ENCODE measurements at regions not wholly inside any gene's neighbourhood (a gene's known extent, or its start where the extent isn't known, plus 50 kb on each side); places are given as distances from the start of the nearest gene placed in this dataset.

GRCh38 chr21:27639286-27639685 is 672.4 kb upstream of the ADAMTS5 start:
- no peak for DNase-seq
- Mint-ChIP-seq H3K36me3 (ENCODE audit: low read depth) (peaks cover 5% of the 10 kb centered on the region), H3K9me3 (peaks cover 4% of the 10 kb centered on the region), H3K4me1 (no peaks in the 10 kb centered on the region), H3K27ac (no peak overlapping the region), H3K27me3 (ENCODE audit: insufficient read depth) (no peaks in the 10 kb centered on the region), H3K4me3 (no peak overlapping the region)
- Histone ChIP-seq H3K4me3 (ENCODE audit: low read length) (no peak overlapping the region), H3K27ac (ENCODE audit: low read depth, low read length) (no peak overlapping the region), H3K27me3 (ENCODE audit: control insufficient read depth, insufficient read depth, low read length, poor library complexity, severe bottlenecking) (no peaks in the 10 kb centered on the region), H3K9ac (ENCODE audit: extremely low read depth, low read length, poor library complexity, severe bottlenecking) (no peak overlapping the region), H3K36me3 (ENCODE audit: control insufficient read depth, insufficient read depth, low read length) (no peaks in the 10 kb centered on the region), H3K4me1 (ENCODE audit: control insufficient read depth, insufficient read depth, low read length) (no peaks in the 10 kb centered on the region), H3K9me3 (ENCODE audit: control insufficient read depth, low read length) (peaks cover 7% of the 10 kb centered on the region)
- no peak for TF ChIP-seq CTCF (conservative IDR thresholded peaks at IDR 0.05)

GRCh38 chr21:27636656-27637055 is 669.8 kb upstream of the ADAMTS5 start:
- Histone ChIP-seq H3K4me3 (ENCODE audit: low read length) (no peak overlapping the region), H3K36me3 (ENCODE audit: control insufficient read depth, insufficient read depth, low read length) (no peaks in the 10 kb centered on the region), H3K4me1 (ENCODE audit: control insufficient read depth, insufficient read depth, low read length) (no peaks in the 10 kb centered on the region), H3K9ac (ENCODE audit: extremely low read depth, low read length, poor library complexity, severe bottlenecking) (no peak overlapping the region), H3K27me3 (ENCODE audit: control insufficient read depth, insufficient read depth, low read length, poor library complexity, severe bottlenecking) (no peaks in the 10 kb centered on the region), H3K9me3 (ENCODE audit: control insufficient read depth, low read length) (no peaks in the 10 kb centered on the region), H3K27ac (ENCODE audit: low read depth, low read length) (no peak overlapping the region)
- Mint-ChIP-seq H3K27me3 (ENCODE audit: insufficient read depth) (no peaks in the 10 kb centered on the region), H3K4me1 (no peaks in the 10 kb centered on the region), H3K9me3 (no peaks in the 10 kb centered on the region), H3K36me3 (ENCODE audit: low read depth) (no peaks in the 10 kb centered on the region), H3K27ac (no peak overlapping the region), H3K4me3 (no peak overlapping the region)
- DNase-seq: no peak
- WGBS, 2 experiments (ENCODE audit: insufficient coverage in 1 of 2, insufficient read length in 1 of 2): 44 to 52% methylated on average over 2 of the region's 2 CpGs
- no peak for TF ChIP-seq CTCF (conservative IDR thresholded peaks at IDR 0.05)

GRCh38 chr21:27633631-27634030 is 666.7 kb upstream of the ADAMTS5 start:
- Histone ChIP-seq H3K27ac (ENCODE audit: low read depth, low read length) (no peak overlapping the region), H3K4me1 (ENCODE audit: control insufficient read depth, insufficient read depth, low read length) (no peaks in the 10 kb centered on the region), H3K9me3 (ENCODE audit: control insufficient read depth, low read length) (no peaks in the 10 kb centered on the region), H3K9ac (ENCODE audit: extremely low read depth, low read length, poor library complexity, severe bottlenecking) (no peak overlapping the region), H3K36me3 (ENCODE audit: control insufficient read depth, insufficient read depth, low read length) (no peaks in the 10 kb centered on the region), H3K27me3 (ENCODE audit: control insufficient read depth, insufficient read depth, low read length, poor library complexity, severe bottlenecking) (no peaks in the 10 kb centered on the region), H3K4me3 (ENCODE audit: low read length) (no peak overlapping the region)
- no peak for DNase-seq
- Mint-ChIP-seq H3K36me3 (ENCODE audit: low read depth) (no peaks in the 10 kb centered on the region), H3K4me1 (no peaks in the 10 kb centered on the region), H3K4me3 (no peak overlapping the region), H3K9me3 (no peaks in the 10 kb centered on the region), H3K27me3 (ENCODE audit: insufficient read depth) (no peaks in the 10 kb centered on the region), H3K27ac (no peak overlapping the region)
- TF ChIP-seq CTCF (conservative IDR thresholded peaks at IDR 0.05): no peak
- 77 to 90% methylated on average over 2 of the region's 3 CpGs for whole genome bisulfite sequencing, 2 experiments (ENCODE audit: insufficient coverage in 1 of 2, insufficient read length in 1 of 2)

All from endodermal cell (in vitro differentiated cells).